ENCODE measurements at regions not wholly inside any gene's neighbourhood (a gene's known extent, or its start where the extent isn't known, plus 50 kb on each side); places are given as distances from the start of the nearest gene placed in this dataset.

GRCh38 chr12:126910570-126910969 is 1356.4 kb upstream of the TMEM132C start:
- no peaks in the 10 kb centered on the region for H3K4me1 ChIP-seq (ENCODE audit: control insufficient read depth, extremely low read depth, insufficient read depth, low read length)
- H3K4me3 ChIP-seq (replicated peaks in 1 of 3; ENCODE audit: insufficient read depth in 1 of 3, low read depth in 1 of 3, low read length in 3 of 3), result no peak overlapping the region
- ChIA-PET POLR2A (no interaction called here), CTCF (no interaction called here)
- H3K27me3 ChIP-seq (ENCODE audit: control insufficient read depth in 2 of 2, insufficient read depth in 2 of 2, low read length in 2 of 2), result no peaks in the 10 kb centered on the region
- H3K36me3 ChIP-seq (ENCODE audit: control insufficient read depth in 2 of 2, extremely low read depth in 1 of 2, insufficient read depth in 2 of 2, low read length in 2 of 2), result no peaks in the 10 kb centered on the region
- H3K9me3 ChIP-seq (replicated peaks; ENCODE audit: control insufficient read depth, insufficient read depth, low read length), result peaks cover 11% of the 10 kb centered on the region
- dilution Hi-C loops (cut with MboI; ENCODE audit: extremely low pct_ligation_motif_present, low sequenced_read_pairs), result no loop called here
- no TSS peak for BruUV-seq (replicated peaks)
- no peaks in the 10 kb centered on the region for H4K20me1 ChIP-seq (replicated peaks; ENCODE audit: control insufficient read depth, extremely low read depth, insufficient read depth, low read length)
- no peak overlapping the region for H2AFZ ChIP-seq (ENCODE audit: low read depth, low read length)
- intact Hi-C loops (cut with micrococcal nuclease), result no loop called here
- DNase-seq (ENCODE audit: low read depth, low spot score), result no peak
- H3K27ac ChIP-seq (ENCODE audit: insufficient read depth, low read depth, low read length), result no peak overlapping the region
- H3K9ac ChIP-seq (replicated peaks; ENCODE audit: extremely low read depth, insufficient read depth, low read length), result no peak overlapping the region
- H3K4me2 ChIP-seq (ENCODE audit: insufficient read depth, low read length), result no peak overlapping the region
- no peaks in the 10 kb centered on the region for H3K79me2 ChIP-seq (ENCODE audit: control insufficient read depth, insufficient read depth, low read length)
- FAIRE-seq, result no peak
- TF ChIP-seq MAX (IDR thresholded peaks at IDR 0.05; ENCODE audit: insufficient read depth, insufficient read length) (no peak), FOS (IDR thresholded peaks at IDR 0.05; ENCODE audit: borderline replicate concordance, insufficient read depth, low read length) (no peak), POLR2AphosphoS5 (IDR thresholded peaks at IDR 0.05; ENCODE audit: insufficient read depth, low read depth, low read length) (no peak), JUN (IDR thresholded peaks at IDR 0.05; ENCODE audit: borderline replicate concordance, insufficient read depth, insufficient read length, low read depth) (no peak), GATA2 (IDR thresholded peaks at IDR 0.05; ENCODE audit: insufficient read depth, insufficient read length, low read depth, low read length) (no peak), POLR2A (IDR thresholded peaks at IDR 0.05; ENCODE audit: low read depth, low read length) (no peak), MYC (IDR thresholded peaks at IDR 0.05; ENCODE audit: low read depth, low read length) (no peak)
- no peaks in the 10 kb centered on the region for H3K9me1 ChIP-seq (replicated peaks; ENCODE audit: control insufficient read depth, extremely low read depth, insufficient read depth, low read length)

- Histone ChIP-seq H3K36me3 (ENCODE audit: control insufficient read depth in 2 of 2, extremely low read depth in 1 of 2, insufficient read depth in 2 of 2, low read length in 2 of 2) (no peaks in the 10 kb centered on the region), H4K20me1 (replicated peaks; ENCODE audit: control insufficient read depth, extremely low read depth, insufficient read depth, low read length) (no peaks in the 10 kb centered on the region), H3K79me2 (ENCODE audit: control insufficient read depth, insufficient read depth, low read length) (no peaks in the 10 kb centered on the region), H3K9me3 (replicated peaks; ENCODE audit: control insufficient read depth, insufficient read depth, low read length) (peaks cover 7% of the 10 kb centered on the region), H2AFZ (ENCODE audit: low read depth, low read length) (no peak overlapping the region), H3K27ac (ENCODE audit: insufficient read depth, low read depth, low read length) (no peak overlapping the region), H3K4me2 (ENCODE audit: insufficient read depth, low read length) (no peak overlapping the region), H3K4me3 (replicated peaks in 1 of 3; ENCODE audit: insufficient read depth in 1 of 3, low read depth in 1 of 3, low read length in 3 of 3) (no peak overlapping the region), H3K9me1 (replicated peaks; ENCODE audit: control insufficient read depth, extremely low read depth, insufficient read depth, low read length) (no peaks in the 10 kb centered on the region), H3K9ac (replicated peaks; ENCODE audit: extremely low read depth, insufficient read depth, low read length) (no peak overlapping the region), H3K4me1 (ENCODE audit: control insufficient read depth, extremely low read depth, insufficient read depth, low read length) (no peaks in the 10 kb centered on the region), H3K27me3 (ENCODE audit: control insufficient read depth in 2 of 2, insufficient read depth in 2 of 2, low read length in 2 of 2) (no peaks in the 10 kb centered on the region)
- intact Hi-C loops (cut with micrococcal nuclease) (no loop called here), dilution Hi-C loops (cut with MboI; ENCODE audit: extremely low pct_ligation_motif_present, low sequenced_read_pairs) (no loop called here)
- FAIRE-seq (no peak), DNase-seq (ENCODE audit: low read depth, low spot score) (no peak)
- ChIA-PET CTCF (no interaction called here), POLR2A (no interaction called here)
- TF ChIP-seq FOS (IDR thresholded peaks at IDR 0.05; ENCODE audit: borderline replicate concordance, insufficient read depth, low read length) (no peak), POLR2AphosphoS5 (IDR thresholded peaks at IDR 0.05; ENCODE audit: insufficient read depth, low read depth, low read length) (no peak), JUN (IDR thresholded peaks at IDR 0.05; ENCODE audit: borderline replicate concordance, insufficient read depth, insufficient read length, low read depth) (no peak), CTCF (IDR thresholded peaks at IDR 0.05; ENCODE audit: extremely low read depth in 1 of 2, insufficient read depth in 1 of 2, low read depth in 1 of 2, low read length in 2 of 2) (no peak), GATA2 (IDR thresholded peaks at IDR 0.05; ENCODE audit: insufficient read depth, insufficient read length, low read depth, low read length) (no peak), EZH2 (IDR thresholded peaks at IDR 0.05; ENCODE audit: borderline replicate concordance, low read depth, low read length, severe bottlenecking) (no peak), POLR2A (IDR thresholded peaks at IDR 0.05; ENCODE audit: low read depth, low read length) (no peak)
- no TSS peak for BruUV-seq (replicated peaks)
These were observed 1354.9 kb upstream of the TMEM132C start for GRCh38 chr12:126912111-126912510.

Data from endothelial cell of umbilical vein (primary cell).